ENCODE measurements at regions not wholly inside any gene's neighbourhood (a gene's known extent, or its start where the extent isn't known, plus 50 kb on each side); places are given as distances from the start of the nearest gene placed in this dataset.

- no peak overlapping the region for H3K4ac ChIP-seq (replicated peaks; ENCODE audit: insufficient read length, low read depth, low read length)
- TF ChIP-seq TBP (IDR thresholded peaks at IDR 0.05; ENCODE audit: low read depth, low read length) (no peak), RAD21 (IDR thresholded peaks at IDR 0.05 in 1 of 2, conservative IDR thresholded peaks at IDR 0.05 in 1 of 2; ENCODE audit: low read depth in 2 of 2, low read length in 2 of 2) (no peak), MAFK (IDR thresholded peaks at IDR 0.05; ENCODE audit: low read depth, low read length) (no peak), TCF12 (IDR thresholded peaks at IDR 0.05; ENCODE audit: low read depth, low read length) (no peak), CTBP2 (IDR thresholded peaks at IDR 0.05; ENCODE audit: borderline replicate concordance, insufficient read depth, insufficient read length, low read length) (no peak), USF2 (IDR thresholded peaks at IDR 0.05; ENCODE audit: low read length) (no peak), POLR2A (IDR thresholded peaks at IDR 0.05; ENCODE audit: control extremely low read depth in 1 of 2, low read depth in 2 of 2, low read length in 2 of 2) (no peak), TAF7 (optimal IDR thresholded peaks at IDR 0.05; ENCODE audit: borderline replicate concordance, low read depth, low read length) (no peak), CBX5 (IDR thresholded peaks at IDR 0.05; ENCODE audit: low read depth, low read length) (no peak), SP1 (IDR thresholded peaks at IDR 0.05; ENCODE audit: low read depth, low read length) (no peak), ASH2L (IDR thresholded peaks at IDR 0.05; ENCODE audit: low read length) (no peak), SP2 (IDR thresholded peaks at IDR 0.05; ENCODE audit: low read length) (no peak)
- no peak overlapping the region for H2BK12ac ChIP-seq (ENCODE audit: low read depth, low read length)
- no peak overlapping the region for H3K18ac ChIP-seq (ENCODE audit: extremely low read depth, low read length)
- H3K27ac ChIP-seq (ENCODE audit: low read depth, low read length): no peak overlapping the region
- H3K23ac ChIP-seq (ENCODE audit: insufficient read length): no peak overlapping the region
- H2AFZ ChIP-seq (ENCODE audit: low read length): no peak overlapping the region
- H2AK5ac ChIP-seq (ENCODE audit: low read depth, low read length): no peak overlapping the region
- CTCF ChIA-PET (ENCODE audit: partially characterized antibody): interaction anchor here (1.2 to 1.8 kb wide), 2 partner anchors 9 to 15 kb away, joined by 3 to 4 read pairs; no protein-coding TSS in a partner anchor
- no peaks in the 10 kb centered on the region for H4K20me1 ChIP-seq (replicated peaks in 1 of 2; ENCODE audit: control insufficient read depth in 1 of 2, insufficient read depth in 2 of 2, low read length in 2 of 2)
- H3K9me3 ChIP-seq (ENCODE audit: insufficient read depth in 2 of 2, low read depth in 1 of 2, low read length in 1 of 2): no peaks in the 10 kb centered on the region
- H4K91ac ChIP-seq (replicated peaks; ENCODE audit: insufficient read length, low read length): no peak overlapping the region
- 91% methylated on average over 3 of the region's 3 CpGs; no CpG with 5 or more reads in 1 of the 2 experiments for WGBS, 2 experiments (ENCODE audit: extremely low coverage in 1 of 2, insufficient coverage in 1 of 2, insufficient read length in 1 of 2, insufficient replicate concordance in 2 of 2, low coverage in 1 of 2, low lambda C conversion rate in 2 of 2, missing lambda C conversion rate in 1 of 2)
- H3K79me2 ChIP-seq (ENCODE audit: control insufficient read depth in 1 of 2, insufficient read depth in 2 of 2, low read length in 2 of 2): no peaks in the 10 kb centered on the region
- H4K5ac ChIP-seq (ENCODE audit: insufficient read length, low read depth, low read length): no peak overlapping the region
- H3K23me2 ChIP-seq (ENCODE audit: low read depth, low read length): no peaks in the 10 kb centered on the region
- no peak for FAIRE-seq
- no peak overlapping the region for H2BK20ac ChIP-seq (ENCODE audit: low read length)
- no peak overlapping the region for H2BK120ac ChIP-seq (replicated peaks; ENCODE audit: low read depth, low read length)
- H2BK15ac ChIP-seq (ENCODE audit: low read length): no peak overlapping the region
- no peaks in the 10 kb centered on the region for H3K79me1 ChIP-seq (ENCODE audit: low read depth, low read length)
- H3K56ac ChIP-seq (replicated peaks; ENCODE audit: insufficient read length, low read depth, low read length): no peak overlapping the region
- DNase-seq (ENCODE audit: low read depth in 1 of 2, low spot score in 2 of 2): no peak
- no peak overlapping the region for H2BK5ac ChIP-seq (ENCODE audit: low read depth, low read length)
- no peaks in the 10 kb centered on the region for H3K27me3 ChIP-seq (replicated peaks in 1 of 4; ENCODE audit: control insufficient read depth in 3 of 4, extremely low read depth in 1 of 4, insufficient read depth in 3 of 4, low read length in 3 of 4)
- H4K8ac ChIP-seq (ENCODE audit: extremely low read depth, insufficient read depth, low read length): no peak overlapping the region
- H3K4me2 ChIP-seq (ENCODE audit: insufficient read depth in 1 of 2, low read depth in 2 of 2, low read length in 2 of 2): no peak overlapping the region
- no peak overlapping the region for H3K9ac ChIP-seq (replicated peaks in 1 of 4; ENCODE audit: extremely low read depth in 1 of 4, low read depth in 3 of 4, low read length in 3 of 4)
- no peak overlapping the region for H3K4me3 ChIP-seq (ENCODE audit: extremely low read depth in 1 of 4, insufficient read depth in 2 of 4, low read depth in 3 of 4, low read length in 4 of 4)
- POLR2A ChIA-PET (ENCODE audit: partially characterized antibody): no interaction called here
- H3K14ac ChIP-seq (ENCODE audit: insufficient read length): no peak overlapping the region
- no peaks in the 10 kb centered on the region for H3K36me3 ChIP-seq (ENCODE audit: control insufficient read depth in 2 of 4, insufficient read depth in 4 of 4, low read length in 3 of 4)
- no peaks in the 10 kb centered on the region for H3K4me1 ChIP-seq (replicated peaks in 1 of 4; ENCODE audit: control insufficient read depth in 3 of 4, insufficient read depth in 4 of 4, low read length in 3 of 4)
These were observed 75.6 kb upstream of the ZFP42 start for GRCh38 chr4:187919966-187920365.

Measured in H1 (cell line).